ENCODE measurements at regions not wholly inside any gene's neighbourhood (a gene's known extent, or its start where the extent isn't known, plus 50 kb on each side); places are given as distances from the start of the nearest gene placed in this dataset.

DNA sequence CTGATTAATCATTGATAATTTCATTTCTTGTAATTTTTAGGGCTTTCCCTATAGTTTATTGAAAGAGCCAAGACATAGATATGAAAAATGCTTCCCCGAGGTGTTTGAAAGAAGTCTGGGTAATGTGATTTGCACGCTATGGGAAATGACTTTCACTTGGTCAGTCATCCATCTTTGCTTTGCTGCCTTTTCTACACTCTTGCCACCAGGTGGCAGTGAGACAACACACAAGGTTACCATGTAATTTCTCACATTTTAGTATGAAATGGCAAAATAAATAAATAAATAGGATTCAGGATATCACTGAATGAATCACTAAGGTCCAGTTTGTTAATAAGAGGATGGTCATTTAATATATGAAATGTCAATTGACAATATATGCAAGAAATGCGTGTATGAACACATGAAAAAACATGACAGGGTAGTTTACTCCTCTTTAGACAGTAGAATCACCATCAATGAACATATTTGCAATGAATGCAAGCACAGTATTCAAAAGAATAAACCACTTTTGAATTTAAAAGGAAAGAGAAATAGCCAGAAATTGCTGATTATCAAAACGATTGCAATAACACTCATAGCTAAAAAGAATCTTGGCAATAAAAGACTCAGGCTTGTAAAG lies 52.2 kb upstream of the KCNH7 start:
- Histone ChIP-seq H3F3A (ENCODE audit: insufficient read depth, low read length) (no peaks in the 10 kb centered on the region), H4K20me1 (ENCODE audit: insufficient read depth, low read length) (no peaks in the 10 kb centered on the region), H3K36me3 (ENCODE audit: insufficient read depth, low read length) (no peaks in the 10 kb centered on the region), H3K4me1 (ENCODE audit: insufficient read depth, low read length, severe bottlenecking) (no peaks in the 10 kb centered on the region), H3K4me3 (ENCODE audit: low read depth, low read length, poor library complexity, severe bottlenecking) (no peak overlapping the region), H3K4me2 (ENCODE audit: low read length) (no peak overlapping the region), H3K27me3 (ENCODE audit: insufficient read depth, low read length) (no peaks in the 10 kb centered on the region), H3K27ac (ENCODE audit: low read depth, low read length, poor library complexity, severe bottlenecking) (no peak overlapping the region), H2AFZ (ENCODE audit: low read length) (no peak overlapping the region), H3K79me2 (ENCODE audit: insufficient read depth, low read length) (no peaks in the 10 kb centered on the region), H3K9ac (ENCODE audit: low read length) (no peak overlapping the region), H3K9me2 (ENCODE audit: low read depth, low read length) (no peaks in the 10 kb centered on the region), H3K9me3 (ENCODE audit: low read length) (no peaks in the 10 kb centered on the region)
- TF ChIP-seq, protein P1, sequence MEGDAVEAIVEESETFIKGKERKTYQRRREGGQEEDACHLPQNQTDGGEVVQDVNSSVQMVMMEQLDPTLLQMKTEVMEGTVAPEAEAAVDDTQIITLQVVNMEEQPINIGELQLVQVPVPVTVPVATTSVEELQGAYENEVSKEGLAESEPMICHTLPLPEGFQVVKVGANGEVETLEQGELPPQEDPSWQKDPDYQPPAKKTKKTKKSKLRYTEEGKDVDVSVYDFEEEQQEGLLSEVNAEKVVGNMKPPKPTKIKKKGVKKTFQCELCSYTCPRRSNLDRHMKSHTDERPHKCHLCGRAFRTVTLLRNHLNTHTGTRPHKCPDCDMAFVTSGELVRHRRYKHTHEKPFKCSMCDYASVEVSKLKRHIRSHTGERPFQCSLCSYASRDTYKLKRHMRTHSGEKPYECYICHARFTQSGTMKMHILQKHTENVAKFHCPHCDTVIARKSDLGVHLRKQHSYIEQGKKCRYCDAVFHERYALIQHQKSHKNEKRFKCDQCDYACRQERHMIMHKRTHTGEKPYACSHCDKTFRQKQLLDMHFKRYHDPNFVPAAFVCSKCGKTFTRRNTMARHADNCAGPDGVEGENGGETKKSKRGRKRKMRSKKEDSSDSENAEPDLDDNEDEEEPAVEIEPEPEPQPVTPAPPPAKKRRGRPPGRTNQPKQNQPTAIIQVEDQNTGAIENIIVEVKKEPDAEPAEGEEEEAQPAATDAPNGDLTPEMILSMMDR (IDR thresholded peaks at IDR 0.05; ENCODE audit: low read length): peak; percentile 87
- no peak for TF ChIP-seq EZH2 (IDR thresholded peaks at IDR 0.05; ENCODE audit: borderline replicate concordance, low read length)

DNA sequence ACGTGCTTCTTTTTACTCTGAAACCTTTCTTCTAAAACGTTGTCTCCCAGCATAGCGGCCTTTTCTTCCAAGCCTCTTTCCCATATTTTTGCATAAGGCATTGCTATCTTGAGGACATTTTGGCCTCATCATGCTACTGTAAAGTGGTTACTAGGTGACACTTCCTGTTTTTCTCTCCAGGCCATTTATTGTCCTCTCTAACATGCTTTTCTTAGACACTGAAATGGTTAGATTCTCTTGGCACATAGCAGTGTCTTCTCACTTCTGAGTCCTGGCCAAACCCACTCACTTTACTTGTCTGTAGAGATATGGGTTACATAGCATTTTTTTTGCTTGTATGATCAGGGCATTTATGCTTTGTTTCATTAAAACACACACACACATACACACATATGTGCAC lies 50.1 kb upstream of the KCNH7 start:
- no peak overlapping the region for H3K27ac ChIP-seq (ENCODE audit: low read depth, low read length, poor library complexity, severe bottlenecking)
- H3K9me3 ChIP-seq (ENCODE audit: low read length): no peaks in the 10 kb centered on the region
- H3K4me1 ChIP-seq (ENCODE audit: insufficient read depth, low read length, severe bottlenecking): no peaks in the 10 kb centered on the region
- no peaks in the 10 kb centered on the region for H3K79me2 ChIP-seq (ENCODE audit: insufficient read depth, low read length)
- no peak overlapping the region for H3K4me2 ChIP-seq (ENCODE audit: low read length)
- no peaks in the 10 kb centered on the region for H3K9me2 ChIP-seq (ENCODE audit: low read depth, low read length)
- no peak overlapping the region for H2AFZ ChIP-seq (ENCODE audit: low read length)
- no peaks in the 10 kb centered on the region for H3F3A ChIP-seq (ENCODE audit: insufficient read depth, low read length)
- no peaks in the 10 kb centered on the region for H4K20me1 ChIP-seq (ENCODE audit: insufficient read depth, low read length)
- H3K9ac ChIP-seq (ENCODE audit: low read length): no peak overlapping the region
- no peaks in the 10 kb centered on the region for H3K27me3 ChIP-seq (ENCODE audit: insufficient read depth, low read length)
- no peak for TF ChIP-seq EZH2 (IDR thresholded peaks at IDR 0.05; ENCODE audit: borderline replicate concordance, low read length)
- TF ChIP-seq, protein P1 (IDR thresholded peaks at IDR 0.05; ENCODE audit: low read length): no peak
- no peak overlapping the region for H3K4me3 ChIP-seq (ENCODE audit: low read depth, low read length, poor library complexity, severe bottlenecking)
- H3K36me3 ChIP-seq (ENCODE audit: insufficient read depth, low read length): no peaks in the 10 kb centered on the region

Measured in OCI-LY1 (cell line).